ENCODE measurements at regions not wholly inside any gene's neighbourhood (a gene's known extent, or its start where the extent isn't known, plus 50 kb on each side); places are given as distances from the start of the nearest gene placed in this dataset.

GRCh38 chr2:67259556-67260342 lies 137.4 kb upstream of the ETAA1 start:
- no peak for DNase-seq (ENCODE audit: extremely low read depth, low read depth)

- no peak for DNase-seq (ENCODE audit: extremely low read depth, low read depth)
These were observed 136.5 kb upstream of the ETAA1 start for GRCh38 chr2:67260343-67261277.

GRCh38 chr2:67267241-67267640 lies 129.9 kb upstream of the ETAA1 start:
- DNase-seq (ENCODE audit: extremely low read depth, low read depth) = no peak

- no peak for DNase-seq (ENCODE audit: extremely low read depth, low read depth)
These were observed 128.3 kb upstream of the ETAA1 start for GRCh38 chr2:67268797-67269196.

- no peak for DNase-seq (ENCODE audit: extremely low read depth, low read depth)
These were observed 124.9 kb upstream of the ETAA1 start for GRCh38 chr2:67272195-67272594.

GRCh38 chr2:67277450-67277849 lies 119.7 kb upstream of the ETAA1 start:
- no peak for DNase-seq (ENCODE audit: extremely low read depth, low read depth)

GRCh38 chr2:67281101-67281500 lies 116.0 kb upstream of the ETAA1 start:
- DNase-seq (ENCODE audit: extremely low read depth, low read depth) = no peak

- no peak for DNase-seq (ENCODE audit: extremely low read depth, low read depth)
These were observed 113.5 kb upstream of the ETAA1 start for GRCh38 chr2:67283641-67284040.

- DNase-seq (ENCODE audit: extremely low read depth, low read depth) = no peak
These were observed 110.0 kb upstream of the ETAA1 start for GRCh38 chr2:67286981-67287759.

- DNase-seq (ENCODE audit: extremely low read depth, low read depth) = no peak
These were observed 107.9 kb upstream of the ETAA1 start for GRCh38 chr2:67289271-67289670.

GRCh38 chr2:67289921-67290371 lies 107.2 kb upstream of the ETAA1 start:
- DNase-seq (ENCODE audit: extremely low read depth, low read depth) = peak; percentile 1

GRCh38 chr2:67290451-67291290 lies 106.5 kb upstream of the ETAA1 start:
- DNase-seq (ENCODE audit: extremely low read depth, low read depth) = no peak

GRCh38 chr2:67294218-67294617 lies 102.9 kb upstream of the ETAA1 start:
- no peak for DNase-seq (ENCODE audit: extremely low read depth, low read depth)

- DNase-seq (ENCODE audit: extremely low read depth, low read depth) = no peak
These were observed 101.7 kb upstream of the ETAA1 start for GRCh38 chr2:67295406-67295805.

GRCh38 chr2:67295851-67296250 lies 101.3 kb upstream of the ETAA1 start:
- no peak for DNase-seq (ENCODE audit: extremely low read depth, low read depth)

GRCh38 chr2:67304300-67304890 lies 92.7 kb upstream of the ETAA1 start:
- DNase-seq (ENCODE audit: extremely low read depth, low read depth) = no peak

- DNase-seq (ENCODE audit: extremely low read depth, low read depth) = no peak
These were observed 87.9 kb upstream of the ETAA1 start for GRCh38 chr2:67309281-67309680.

- DNase-seq (ENCODE audit: extremely low read depth, low read depth) = no peak
These were observed 85.6 kb upstream of the ETAA1 start for GRCh38 chr2:67311536-67311935.

- DNase-seq (ENCODE audit: extremely low read depth, low read depth) = no peak
These were observed 84.3 kb upstream of the ETAA1 start for GRCh38 chr2:67312871-67313270.

GRCh38 chr2:67313536-67313935 lies 83.6 kb upstream of the ETAA1 start:
- DNase-seq (ENCODE audit: extremely low read depth, low read depth) = no peak
